Small intestine (tissue), 7 donors: ENCODE measurements at regions not wholly inside any gene's neighbourhood (a gene's known extent, or its start where the extent isn't known, plus 50 kb on each side); places are given as distances from the start of the nearest gene placed in this dataset.

Source experiments
- DNase-seq, 2 donors: peaks; one replicate each; pipeline versions ENCODE4 v3.0.0 to v3.0.0-alpha.2; 2013
- FAIRE-seq: peaks from 2 replicates; lab custom pipeline; 2012; peaks lifted over from hg19 to GRCh38; lab: Jason Lieb, UNC
- H3K27ac ChIP-seq, 3 donors: one replicate each; pipeline ENCODE4 v1.5.1; 2013; ENCODE audit warnings: low read length in 2 of 3, mild to moderate bottlenecking in 2 of 3, control low read depth in 1 of 3, inconsistent platforms in 1 of 3, low read depth in 1 of 3, moderate library complexity in 1 of 3
- H3K27me3 ChIP-seq, 3 donors: one replicate each; pipeline ENCODE4 v1.6.1; 2013; ENCODE audit warnings: low read length in 3 of 3, inconsistent platforms in 1 of 3; ENCODE audit not compliant: control insufficient read depth in 3 of 3, insufficient read depth in 3 of 3
- H3K36me3 ChIP-seq, 3 donors: one replicate each; pipeline ENCODE4 v1.6.1; 2013; ENCODE audit warnings: low read length in 3 of 3, inconsistent platforms in 1 of 3, low read depth in 1 of 3, mild to moderate bottlenecking in 1 of 3, moderate library complexity in 1 of 3; ENCODE audit not compliant: control insufficient read depth in 3 of 3, insufficient read depth in 2 of 3
- H3K4me1 ChIP-seq, 3 donors: one replicate each; pipeline ENCODE4 v1.6.1; 2013; ENCODE audit warnings: low read length in 2 of 3, inconsistent platforms in 1 of 3, low read depth in 1 of 3, mild to moderate bottlenecking in 1 of 3, moderate library complexity in 1 of 3; ENCODE audit not compliant: control insufficient read depth in 3 of 3, insufficient read depth in 2 of 3
- H3K4me3 ChIP-seq, 3 donors: one replicate each; pipeline ENCODE4 v1.5.1; 2013; ENCODE audit warnings: low read length in 3 of 3, control low read depth in 1 of 3, inconsistent platforms in 1 of 3, low read depth in 1 of 3, mild to moderate bottlenecking in 1 of 3, moderate library complexity in 1 of 3
- H3K9me3 ChIP-seq, 2 donors: one replicate each; pipeline ENCODE4 v1.6.1; 2013; ENCODE audit warnings: low read depth in 1 of 2, low read length in 1 of 2; ENCODE audit not compliant: control insufficient read depth in 2 of 2, insufficient read depth in 1 of 2
- WGBS, 3 donors: extraction: QIAGEN DNeasy Blood & Tissue Kit; methylation state at CpG; one replicate each; pipeline ENCODE4 v1.1.7; 2013; 5-methylcytosine and 5-hydroxymethylcytosine counted together
- donor health status: healthy with polysubstance abuse.
- donor health status: control.
- donor health status: control.
- donor health status: Bipolar disorder and iron deficiency.
- donor health status: healthy.

DNA sequence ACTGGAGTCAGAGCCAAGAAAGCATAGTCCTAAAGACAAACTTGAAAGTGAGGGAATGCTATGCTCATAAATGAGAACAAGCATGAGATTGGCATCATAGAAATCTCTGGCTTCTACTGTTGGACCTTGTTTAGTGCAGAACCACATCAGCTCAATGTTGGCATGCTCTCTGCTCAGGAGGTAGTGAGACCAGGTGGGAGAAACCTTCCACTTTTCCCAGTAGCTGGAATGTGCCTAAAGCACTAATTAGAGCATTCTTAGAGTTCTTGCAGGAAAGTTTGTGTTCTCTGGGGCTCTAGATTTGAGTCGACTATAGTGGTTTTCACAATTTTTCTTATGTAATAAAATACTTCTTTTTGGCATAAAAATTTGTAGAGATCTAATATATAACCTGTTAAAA, 159.7 kb upstream of the PRICKLE1 start:
- Histone ChIP-seq H3K27ac (no peak overlapping the region), H3K27me3 (no peaks in the 10 kb centered on the region), H3K4me1 (no peaks in the 10 kb centered on the region), H3K4me3 (no peak overlapping the region), H3K9me3 (peaks cover 0 to 11% of the 10 kb centered on the region in 2 donors), H3K36me3 (no peaks in the 10 kb centered on the region)
- DNase-seq (no peak), FAIRE-seq (no peak)
- 84 to 93% (median 85%) methylated on average over 1 of the region's 1 CpG for WGBS, 3 donors

DNA sequence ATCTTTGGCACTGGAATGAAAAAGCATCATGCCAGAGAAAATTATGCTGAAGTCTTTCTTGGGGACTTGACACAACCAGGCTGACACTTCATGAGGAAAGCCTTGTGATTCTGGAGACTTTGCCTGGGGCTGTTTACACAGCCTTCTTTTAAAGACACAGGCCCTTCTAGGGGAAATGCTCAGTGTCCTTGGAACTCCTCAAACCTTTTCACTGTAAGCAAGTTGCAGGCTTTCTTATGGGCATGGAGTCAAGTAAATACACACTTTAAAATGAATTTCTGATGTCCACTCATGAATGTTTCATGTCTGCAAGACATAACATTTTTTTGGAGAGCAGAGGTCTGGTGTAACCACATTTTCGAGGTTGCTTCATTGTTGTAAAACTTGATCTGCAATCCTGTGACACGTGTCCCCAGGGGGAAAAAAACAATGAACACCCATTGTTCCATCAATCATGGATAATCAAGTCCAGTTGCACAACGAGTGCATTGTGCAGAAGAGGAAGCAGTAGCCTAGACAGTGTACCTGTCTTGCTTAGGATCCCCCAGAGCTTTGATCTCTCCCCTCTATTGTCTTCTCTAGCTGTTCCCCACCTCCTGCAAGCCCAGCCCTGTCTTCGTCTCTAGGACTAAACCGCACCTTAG, 155.1 kb upstream of the PRICKLE1 start:
- FAIRE-seq (no peak), DNase-seq (no peak)
- no peaks in the 10 kb centered on the region for H3K36me3 ChIP-seq
- WGBS, 3 donors = 26 to 49% (median 37%) methylated on average over 5 of the region's 5 CpGs
- H3K4me1 ChIP-seq = no peaks in the 10 kb centered on the region
- no peak overlapping the region for H3K4me3 ChIP-seq
- peaks cover 0 to 11% of the 10 kb centered on the region in 2 donors for H3K9me3 ChIP-seq
- no peak overlapping the region for H3K27ac ChIP-seq
- peaks cover 0 to 3% (median 0%) of the 10 kb centered on the region in 3 donors for H3K27me3 ChIP-seq

DNA sequence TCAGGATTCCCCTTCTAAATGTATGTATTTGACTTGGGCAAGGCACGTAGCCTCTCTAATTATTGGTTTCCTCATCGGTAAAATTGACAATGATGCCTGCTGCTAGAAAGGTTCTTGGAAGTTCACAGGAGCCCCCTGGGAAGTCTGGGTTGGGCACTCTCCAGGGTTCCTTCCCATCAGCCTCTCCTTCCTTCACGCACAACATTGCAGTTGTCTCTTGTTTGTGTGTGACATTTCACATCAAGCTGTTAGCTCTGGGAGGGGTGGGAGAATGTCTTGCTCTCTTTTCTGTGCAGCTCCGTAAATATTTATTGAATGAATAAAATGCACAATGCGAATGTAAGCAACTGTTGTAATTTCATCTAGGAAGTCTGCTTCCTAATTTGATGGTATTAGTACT, 153.2 kb upstream of the PRICKLE1 start:
- Histone ChIP-seq H3K9me3 (peaks cover 0 to 11% of the 10 kb centered on the region in 2 donors), H3K27ac (peak overlapping the region in 1 of 3 donors; percentile 30), H3K27me3 (peaks cover 0 to 3% (median 0%) of the 10 kb centered on the region in 3 donors), H3K4me3 (no peak overlapping the region), H3K4me1 (no peaks in the 10 kb centered on the region), H3K36me3 (no peaks in the 10 kb centered on the region)
- no peak for FAIRE-seq
- no peak for DNase-seq
- 43 to 76% (median 67%) methylated on average over 5 of the region's 5 CpGs for WGBS, 3 donors

DNA sequence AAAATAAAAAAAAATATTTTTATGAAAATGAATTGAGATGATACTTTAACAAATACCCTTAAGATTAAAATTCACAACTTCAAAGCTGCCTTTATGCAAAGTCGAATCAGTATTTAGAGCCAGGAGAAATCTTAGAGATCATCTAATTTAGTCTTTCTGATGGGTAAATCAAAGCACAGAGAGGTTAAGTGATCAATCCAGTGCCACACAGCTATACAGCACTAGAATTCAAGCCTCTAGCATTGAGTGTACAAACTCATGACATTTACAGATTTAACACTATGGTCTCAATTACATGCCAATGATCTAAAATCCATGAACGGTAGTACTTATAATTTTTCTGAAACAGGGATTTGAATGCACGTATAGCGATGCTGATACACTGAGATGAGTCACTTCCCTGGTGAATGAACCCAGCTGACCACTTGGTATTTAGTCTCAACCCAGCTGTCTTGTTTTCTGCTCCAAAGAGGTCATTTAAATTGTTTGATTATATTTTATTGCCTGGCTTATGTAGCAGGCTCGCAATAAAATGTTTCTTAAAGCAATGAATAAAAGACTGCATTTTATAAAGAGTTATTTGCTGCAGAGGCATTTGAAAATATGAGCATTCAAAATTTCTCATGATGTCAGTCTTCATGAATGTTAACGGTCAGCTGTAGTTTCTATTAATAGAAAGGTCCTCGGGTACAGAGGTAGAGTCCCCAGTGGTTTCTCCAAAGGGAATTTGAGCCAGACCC, 152.4 kb upstream of the PRICKLE1 start:
- Histone ChIP-seq H3K4me1 (no peaks in the 10 kb centered on the region), H3K27ac (peak overlapping the region in 1 of 3 donors; percentile 30), H3K36me3 (no peaks in the 10 kb centered on the region), H3K4me3 (no peak overlapping the region), H3K9me3 (peaks cover 0 to 11% of the 10 kb centered on the region in 2 donors), H3K27me3 (peaks cover 0 to 3% (median 0%) of the 10 kb centered on the region in 3 donors)
- FAIRE-seq = no peak
- no peak for DNase-seq
- WGBS, 3 donors = 65 to 71% (median 69%) methylated on average over 7 of the region's 7 CpGs

DNA sequence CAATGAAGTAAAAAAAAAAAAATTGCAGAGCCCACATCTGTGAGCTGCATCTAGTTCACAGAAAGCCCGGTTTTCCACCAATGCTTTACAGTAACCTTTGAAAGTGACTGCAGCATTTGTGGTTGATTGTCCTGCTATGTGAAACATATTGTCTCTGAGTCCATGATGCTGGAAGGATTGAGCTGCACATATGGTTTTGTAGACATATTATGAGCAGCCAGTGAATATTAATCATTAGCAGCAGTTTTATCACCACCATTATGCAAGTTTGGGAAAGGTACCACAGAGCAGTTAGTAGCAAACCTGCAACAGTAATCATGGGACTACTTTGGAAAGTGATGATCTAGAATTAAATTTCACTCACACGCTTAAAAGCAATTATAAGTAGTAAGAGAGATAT, 151.5 kb upstream of the PRICKLE1 start:
- Histone ChIP-seq H3K4me1 (no peaks in the 10 kb centered on the region), H3K4me3 (no peak overlapping the region), H3K9me3 (peaks cover 0 to 5% of the 10 kb centered on the region in 2 donors), H3K27ac (no peak overlapping the region), H3K27me3 (peaks cover 0 to 3% (median 0%) of the 10 kb centered on the region in 3 donors), H3K36me3 (no peaks in the 10 kb centered on the region)
- DNase-seq (no peak), FAIRE-seq (no peak)
- WGBS, 3 donors = 63 to 87% (median 76%) methylated on average over 2 of the region's 2 CpGs

DNA sequence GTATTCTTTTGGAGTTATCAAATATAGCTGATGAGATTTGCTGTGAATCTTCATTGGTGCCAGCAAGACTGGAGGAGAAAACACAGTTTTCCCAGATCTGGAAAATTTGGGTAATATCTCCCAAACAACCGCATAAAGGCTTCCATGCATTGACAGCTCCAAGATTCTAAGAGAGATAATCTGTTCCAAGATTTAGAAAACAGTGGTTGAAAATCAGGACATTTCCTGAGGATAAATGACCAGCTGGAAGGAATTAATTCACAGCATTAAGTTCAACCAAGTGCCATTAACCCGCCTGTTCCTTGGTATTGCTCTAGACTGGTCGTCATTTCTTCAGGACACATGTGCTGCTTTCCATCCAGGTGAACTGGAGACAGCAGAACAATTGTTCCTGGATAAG, 147.9 kb upstream of the PRICKLE1 start:
- 80 to 92% (median 80%) methylated on average over 3 of the region's 3 CpGs for WGBS, 3 donors
- Histone ChIP-seq H3K4me1 (no peaks in the 10 kb centered on the region), H3K27me3 (peaks cover 0 to 3% (median 0%) of the 10 kb centered on the region in 3 donors), H3K36me3 (no peaks in the 10 kb centered on the region), H3K27ac (no peak overlapping the region), H3K4me3 (no peak overlapping the region), H3K9me3 (no peaks in the 10 kb centered on the region)
- no peak for DNase-seq
- no peak for FAIRE-seq

DNA sequence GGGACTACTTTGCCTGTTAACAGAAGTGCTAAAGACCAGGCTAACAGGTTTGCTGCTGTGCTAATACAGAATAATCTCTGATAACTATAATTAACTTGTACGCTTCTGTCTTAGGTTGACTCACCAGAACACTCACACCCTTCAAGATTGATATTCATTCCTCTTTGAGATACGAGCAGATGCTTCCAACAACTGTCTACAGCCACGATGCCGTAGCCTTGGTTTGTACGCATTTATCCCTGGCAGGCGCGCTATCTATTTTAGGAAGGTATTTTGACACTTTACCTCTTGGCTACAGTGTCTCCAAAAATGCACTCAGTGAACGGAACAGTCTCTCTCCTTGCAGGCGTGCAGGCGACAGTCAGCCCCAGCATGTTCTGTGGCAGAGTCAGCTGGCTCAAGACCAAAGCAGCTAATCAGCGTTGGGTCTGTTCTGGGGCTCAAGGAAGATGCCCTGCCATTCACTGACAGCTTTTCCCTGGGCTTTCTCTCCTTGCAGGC, 146.4 kb upstream of the PRICKLE1 start:
- no peak overlapping the region for H3K4me3 ChIP-seq
- no peak for FAIRE-seq
- no peak for DNase-seq
- no peaks in the 10 kb centered on the region for H3K36me3 ChIP-seq
- peaks cover 0 to 3% (median 0%) of the 10 kb centered on the region in 3 donors for H3K27me3 ChIP-seq
- H3K27ac ChIP-seq = no peak overlapping the region
- H3K4me1 ChIP-seq = no peaks in the 10 kb centered on the region
- H3K9me3 ChIP-seq = no peaks in the 10 kb centered on the region
- 63 to 74% (median 70%) methylated on average over 11 of the region's 11 CpGs for WGBS, 3 donors

DNA sequence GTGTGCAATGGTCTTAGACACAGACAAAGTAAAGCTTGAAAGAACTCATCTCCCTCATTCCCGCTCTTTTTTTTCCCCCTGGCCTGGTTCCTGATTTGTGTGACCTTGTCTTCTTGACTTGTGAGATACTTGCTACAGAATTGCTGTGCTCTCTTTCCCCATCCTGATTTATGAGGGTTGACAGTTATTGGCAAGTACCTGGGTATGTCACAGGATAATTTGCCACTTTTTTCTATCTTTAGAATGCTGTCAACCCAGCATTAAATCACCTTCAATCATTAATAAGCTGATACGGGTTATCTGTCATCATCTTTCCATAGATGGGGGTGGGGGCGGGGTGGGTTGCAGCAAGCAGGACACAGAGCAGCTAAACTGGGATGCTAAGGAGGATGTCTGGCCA, 144.4 kb upstream of the PRICKLE1 start:
- Histone ChIP-seq H3K4me3 (no peak overlapping the region), H3K27ac (no peak overlapping the region), H3K4me1 (no peaks in the 10 kb centered on the region), H3K27me3 (no peaks in the 10 kb centered on the region), H3K9me3 (no peaks in the 10 kb centered on the region), H3K36me3 (no peaks in the 10 kb centered on the region)
- FAIRE-seq = no peak
- DNase-seq = no peak
- WGBS, 3 donors = 44 to 88% (median 47%) methylated on average over 3 of the region's 3 CpGs
